Colonic mucosa (tissue), 4 donors: ENCODE measurements at regions not wholly inside any gene's neighbourhood (a gene's known extent, or its start where the extent isn't known, plus 50 kb on each side); places are given as distances from the start of the nearest gene placed in this dataset.

Source experiments
- DNase-seq: peaks from one replicate; pipeline ENCODE4 v3.0.0-alpha.2; 2020
- H3K27ac ChIP-seq: fragments of 200-600 bp; one replicate; pipeline ENCODE4 v1.8.0; 2021
- H3K27me3 ChIP-seq: fragments of 200-600 bp; one replicate; pipeline ENCODE4 v1.8.0; 2021
- H3K36me3 ChIP-seq: fragments of 200-600 bp; one replicate; pipeline ENCODE4 v1.8.0; 2021
- H3K4me1 ChIP-seq: fragments of 200-600 bp; one replicate; pipeline ENCODE4 v1.8.0; 2021; ENCODE audit warnings: mild to moderate bottlenecking
- H3K4me3 ChIP-seq: fragments of 200-600 bp; one replicate; pipeline ENCODE4 v1.8.0; 2021
- H3K9ac ChIP-seq, 2 donors: one replicate each; pipeline ENCODE4 v1.7.0; 2013; ENCODE audit warnings: control low read depth in 2 of 2, low read depth in 2 of 2, low read length in 2 of 2
- H3K9me3 ChIP-seq: fragments of 200-600 bp; one replicate; pipeline ENCODE4 v1.8.0; 2021
- intact Hi-C: fragments of 100-400 bp; cut with DNase I; formaldehyde crosslinking; loops from one replicate; pipeline ENCODE4 v1.14.1; 2022
- TF ChIP-seq, protein P1 (sequence below): fragments of 200-600 bp; IDR thresholded peaks from one replicate; pipeline ENCODE4 v1.8.0; 2022; ENCODE audit warnings: antibody characterized with exemption, mild to moderate bottlenecking
- donor health status: healthy.
- donor health status: DM: no; HTN: no; CAD: no.
- donor health status: DM: no; HTN: no; CAD: no.

DNA sequence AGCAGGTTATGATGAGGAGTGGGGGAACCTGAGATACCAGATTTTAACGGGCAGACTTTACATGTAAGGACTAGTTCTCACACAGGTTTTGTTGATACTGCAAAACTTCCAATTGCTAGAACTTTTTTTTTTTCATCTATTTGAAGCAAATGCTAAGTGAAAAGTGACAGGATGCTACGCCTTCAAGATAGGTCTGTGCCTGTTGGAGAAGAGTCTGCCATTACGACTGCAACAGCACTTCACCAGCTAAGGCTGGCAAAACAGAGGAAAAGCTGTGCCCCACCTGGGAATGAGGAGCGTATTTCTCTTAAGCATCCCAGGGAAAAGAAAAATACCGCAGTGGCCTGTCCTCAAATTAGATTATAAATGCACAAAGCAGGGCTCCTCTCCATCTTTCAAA, 102.0 kb upstream of the CDH6 start:
- H3K27ac ChIP-seq: no peak overlapping the region
- no peak for DNase-seq
- intact Hi-C loops: no loop called here
- no peaks in the 10 kb centered on the region for H3K27me3 ChIP-seq
- TF ChIP-seq, protein P1, sequence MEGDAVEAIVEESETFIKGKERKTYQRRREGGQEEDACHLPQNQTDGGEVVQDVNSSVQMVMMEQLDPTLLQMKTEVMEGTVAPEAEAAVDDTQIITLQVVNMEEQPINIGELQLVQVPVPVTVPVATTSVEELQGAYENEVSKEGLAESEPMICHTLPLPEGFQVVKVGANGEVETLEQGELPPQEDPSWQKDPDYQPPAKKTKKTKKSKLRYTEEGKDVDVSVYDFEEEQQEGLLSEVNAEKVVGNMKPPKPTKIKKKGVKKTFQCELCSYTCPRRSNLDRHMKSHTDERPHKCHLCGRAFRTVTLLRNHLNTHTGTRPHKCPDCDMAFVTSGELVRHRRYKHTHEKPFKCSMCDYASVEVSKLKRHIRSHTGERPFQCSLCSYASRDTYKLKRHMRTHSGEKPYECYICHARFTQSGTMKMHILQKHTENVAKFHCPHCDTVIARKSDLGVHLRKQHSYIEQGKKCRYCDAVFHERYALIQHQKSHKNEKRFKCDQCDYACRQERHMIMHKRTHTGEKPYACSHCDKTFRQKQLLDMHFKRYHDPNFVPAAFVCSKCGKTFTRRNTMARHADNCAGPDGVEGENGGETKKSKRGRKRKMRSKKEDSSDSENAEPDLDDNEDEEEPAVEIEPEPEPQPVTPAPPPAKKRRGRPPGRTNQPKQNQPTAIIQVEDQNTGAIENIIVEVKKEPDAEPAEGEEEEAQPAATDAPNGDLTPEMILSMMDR: no peak
- H3K9ac ChIP-seq: no peak overlapping the region
- H3K4me1 ChIP-seq: no peaks in the 10 kb centered on the region
- H3K36me3 ChIP-seq: no peaks in the 10 kb centered on the region
- H3K9me3 ChIP-seq: no peaks in the 10 kb centered on the region
- no peak overlapping the region for H3K4me3 ChIP-seq

DNA sequence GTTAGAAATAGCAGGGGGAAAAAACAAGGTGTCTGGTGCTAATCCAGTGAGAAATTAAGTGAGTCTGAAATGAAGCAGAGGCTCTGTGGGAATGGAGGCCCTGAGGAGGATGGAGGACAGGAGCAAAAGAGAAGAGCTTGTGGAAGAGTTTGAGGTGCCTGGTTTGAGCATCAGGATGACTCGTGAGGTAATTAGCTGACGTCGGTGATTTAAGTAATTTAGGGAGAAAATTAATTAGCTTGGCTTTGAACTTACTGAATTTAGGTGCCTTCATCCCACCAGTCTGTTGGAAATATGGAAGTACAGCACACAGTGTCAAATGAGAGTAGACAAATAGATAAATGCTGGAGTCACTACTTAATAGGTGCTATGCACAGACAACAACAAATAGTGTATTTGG, 103.0 kb upstream of the CDH6 start:
- intact Hi-C loops: no loop called here
- TF ChIP-seq, protein P1: no peak
- Histone ChIP-seq H3K27me3 (no peaks in the 10 kb centered on the region), H3K27ac (no peak overlapping the region), H3K36me3 (no peaks in the 10 kb centered on the region), H3K4me1 (no peaks in the 10 kb centered on the region), H3K9ac (no peak overlapping the region), H3K9me3 (no peaks in the 10 kb centered on the region), H3K4me3 (no peak overlapping the region)
- no peak for DNase-seq

DNA sequence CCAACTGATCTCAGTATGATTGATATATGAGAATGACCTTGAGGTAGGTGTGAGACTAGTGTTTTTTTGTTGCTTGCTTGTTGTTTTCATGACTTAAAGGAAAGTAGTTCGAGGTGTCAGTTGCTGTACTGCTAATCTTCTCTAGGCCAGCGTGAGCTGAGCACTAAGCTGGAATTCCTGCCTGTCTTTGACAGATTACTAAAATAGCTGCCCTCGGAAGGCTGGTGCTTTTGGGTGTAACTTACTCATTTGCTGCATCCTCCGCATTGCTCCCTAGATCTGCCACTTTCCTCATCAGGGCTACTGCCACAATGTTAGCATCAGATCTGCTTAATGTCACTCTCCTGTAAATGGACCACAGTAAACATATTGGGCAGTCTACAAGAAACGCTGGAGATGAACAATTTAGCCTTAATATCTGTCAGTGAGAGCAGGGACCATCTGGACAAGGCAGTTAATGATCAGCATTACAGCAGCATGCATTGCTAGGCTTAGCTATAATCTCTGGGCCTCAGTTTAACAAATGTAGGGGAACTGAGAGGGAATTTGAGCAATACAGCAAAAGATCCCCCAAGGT, 106.6 kb upstream of the CDH6 start:
- Histone ChIP-seq H3K27ac (no peak overlapping the region), H3K36me3 (no peaks in the 10 kb centered on the region), H3K9ac (no peak overlapping the region), H3K4me3 (no peak overlapping the region), H3K4me1 (no peaks in the 10 kb centered on the region), H3K27me3 (no peaks in the 10 kb centered on the region), H3K9me3 (no peaks in the 10 kb centered on the region)
- intact Hi-C loops: no loop called here
- no peak for DNase-seq
- TF ChIP-seq, protein P1: no peak

GRCh38 chr5:31084871-31085270, 108.6 kb upstream of the CDH6 start:
- intact Hi-C loops: no loop called here
- no peaks in the 10 kb centered on the region for H3K27me3 ChIP-seq
- H3K36me3 ChIP-seq: no peaks in the 10 kb centered on the region
- H3K4me1 ChIP-seq: no peaks in the 10 kb centered on the region
- H3K4me3 ChIP-seq: no peak overlapping the region
- no peak overlapping the region for H3K27ac ChIP-seq
- H3K9ac ChIP-seq: no peak overlapping the region
- H3K9me3 ChIP-seq: no peaks in the 10 kb centered on the region
- TF ChIP-seq, protein P1: no peak
- DNase-seq: no peak

- intact Hi-C loops: no loop called here
- DNase-seq: no peak
- Histone ChIP-seq H3K9ac (no peak overlapping the region), H3K4me3 (no peak overlapping the region), H3K9me3 (no peaks in the 10 kb centered on the region), H3K27me3 (no peaks in the 10 kb centered on the region), H3K4me1 (no peaks in the 10 kb centered on the region), H3K27ac (no peak overlapping the region), H3K36me3 (no peaks in the 10 kb centered on the region)
- TF ChIP-seq, protein P1: no peak
Observed at GRCh38 chr5:31083364-31083763, 110.1 kb upstream of the CDH6 start.
